Cardiac muscle cell (in vitro differentiated cells and primary cell): ENCODE measurements at regions not wholly inside any gene's neighbourhood (a gene's known extent, or its start where the extent isn't known, plus 50 kb on each side); places are given as distances from the start of the nearest gene placed in this dataset.
A peak's percentile ranks its signal among the peaks of the same experiment; 100 is the strongest.

Source experiments
- DNase-seq, 2 donors: peaks; one replicate each; pipeline versions ENCODE4 v3.0.0 to v3.0.0-alpha.2; 2010 to 2017; ENCODE audit warnings: low read depth in 1 of 2, low spot score in 1 of 2
- H3K27ac ChIP-seq: fragments of 200-600 bp; sonication (generic); 2 replicates; pipeline ENCODE4 v1.5.1; 2016
- H3K27me3 ChIP-seq: fragments of 200-600 bp; sonication (generic); 2 replicates; pipeline ENCODE4 v1.6.0; 2016; ENCODE audit warnings: control low read depth
- H3K36me3 ChIP-seq: fragments of 200-600 bp; sonication (generic); 2 replicates; pipeline ENCODE4 v1.5.1; 2016; ENCODE audit warnings: control low read depth
- H3K4me1 ChIP-seq: fragments of 200-600 bp; sonication (generic); 2 replicates; pipeline ENCODE4 v1.8.1; 2017; ENCODE audit warnings: low read depth, mild to moderate bottlenecking, mixed run types
- H3K4me3 ChIP-seq: fragments of 200-600 bp; sonication (generic); 2 replicates; pipeline ENCODE4 v1.5.1; 2016; ENCODE audit warnings: mild to moderate bottlenecking
- H3K9me3 ChIP-seq: fragments of 200-600 bp; sonication (generic); 2 replicates; pipeline ENCODE4 v1.5.1; 2017; ENCODE audit warnings: low read depth, mild to moderate bottlenecking, control low read depth
- TF ChIP-seq, protein P1 (sequence below): IDR thresholded peaks from 2 replicates; pipeline ENCODE4 v1.5.1; 2012; ENCODE audit warnings: low read depth, mild to moderate bottlenecking, low read length

- H3K9me3 ChIP-seq = no peaks in the 10 kb centered on the region
- H3K4me1 ChIP-seq = no peaks in the 10 kb centered on the region
- H3K36me3 ChIP-seq = no peaks in the 10 kb centered on the region
- TF ChIP-seq, protein P1, sequence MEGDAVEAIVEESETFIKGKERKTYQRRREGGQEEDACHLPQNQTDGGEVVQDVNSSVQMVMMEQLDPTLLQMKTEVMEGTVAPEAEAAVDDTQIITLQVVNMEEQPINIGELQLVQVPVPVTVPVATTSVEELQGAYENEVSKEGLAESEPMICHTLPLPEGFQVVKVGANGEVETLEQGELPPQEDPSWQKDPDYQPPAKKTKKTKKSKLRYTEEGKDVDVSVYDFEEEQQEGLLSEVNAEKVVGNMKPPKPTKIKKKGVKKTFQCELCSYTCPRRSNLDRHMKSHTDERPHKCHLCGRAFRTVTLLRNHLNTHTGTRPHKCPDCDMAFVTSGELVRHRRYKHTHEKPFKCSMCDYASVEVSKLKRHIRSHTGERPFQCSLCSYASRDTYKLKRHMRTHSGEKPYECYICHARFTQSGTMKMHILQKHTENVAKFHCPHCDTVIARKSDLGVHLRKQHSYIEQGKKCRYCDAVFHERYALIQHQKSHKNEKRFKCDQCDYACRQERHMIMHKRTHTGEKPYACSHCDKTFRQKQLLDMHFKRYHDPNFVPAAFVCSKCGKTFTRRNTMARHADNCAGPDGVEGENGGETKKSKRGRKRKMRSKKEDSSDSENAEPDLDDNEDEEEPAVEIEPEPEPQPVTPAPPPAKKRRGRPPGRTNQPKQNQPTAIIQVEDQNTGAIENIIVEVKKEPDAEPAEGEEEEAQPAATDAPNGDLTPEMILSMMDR = no peak
- DNase-seq = no peak
- H3K4me3 ChIP-seq = no peak overlapping the region
- no peaks in the 10 kb centered on the region for H3K27me3 ChIP-seq
- no peak overlapping the region for H3K27ac ChIP-seq
Measured at GRCh38 chr6:168903613-168904345, 349.9 kb downstream of the THBS2 start.

DNA sequence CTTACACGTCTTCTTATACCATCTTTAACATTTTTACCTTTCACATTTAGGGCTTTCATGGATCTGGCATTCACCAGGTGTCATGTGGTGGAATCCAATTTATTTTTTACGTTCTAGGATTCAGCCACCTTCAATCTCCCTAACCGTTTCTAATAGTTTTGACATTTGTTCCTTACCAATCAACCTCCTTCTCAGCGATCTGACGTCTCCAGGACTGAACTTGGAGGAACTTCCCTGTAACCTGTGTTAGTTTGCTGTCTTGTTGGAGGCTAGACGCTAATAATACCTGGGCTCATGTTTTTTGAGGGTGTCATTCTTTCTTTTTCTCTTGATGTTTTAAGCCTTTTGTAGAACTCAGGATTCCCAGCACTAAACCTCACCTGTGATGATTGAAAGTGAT lies 351.6 kb downstream of the THBS2 start:
- TF ChIP-seq, protein P1 = no peak
- H3K4me3 ChIP-seq = no peak overlapping the region
- H3K27me3 ChIP-seq = no peaks in the 10 kb centered on the region
- no peaks in the 10 kb centered on the region for H3K9me3 ChIP-seq
- no peak overlapping the region for H3K27ac ChIP-seq
- DNase-seq = no peak
- no peaks in the 10 kb centered on the region for H3K4me1 ChIP-seq
- no peaks in the 10 kb centered on the region for H3K36me3 ChIP-seq

DNA sequence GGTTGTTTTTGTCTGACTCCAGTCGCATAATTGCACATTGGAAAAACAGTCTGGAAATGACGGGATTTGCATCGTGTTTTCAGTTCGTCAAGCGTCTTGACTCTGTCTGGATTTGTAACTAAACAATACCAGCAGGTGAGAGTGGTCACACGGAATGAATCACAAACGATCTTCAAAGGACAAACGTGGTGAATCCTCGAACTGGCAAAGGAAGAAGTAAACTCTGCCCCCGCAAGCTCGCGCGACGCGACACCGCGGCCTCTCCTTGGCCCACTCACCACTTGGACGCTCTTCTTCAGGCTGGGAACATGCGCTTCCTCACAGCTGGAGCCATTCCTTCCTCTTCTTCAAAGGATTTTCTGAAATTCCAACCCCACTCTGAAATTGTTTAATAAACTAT lies 352.6 kb downstream of the THBS2 start:
- Histone ChIP-seq H3K27ac (no peak overlapping the region), H3K4me3 (no peak overlapping the region), H3K27me3 (no peaks in the 10 kb centered on the region), H3K36me3 (no peaks in the 10 kb centered on the region), H3K9me3 (no peaks in the 10 kb centered on the region), H3K4me1 (no peaks in the 10 kb centered on the region)
- TF ChIP-seq, protein P1 = no peak
- DNase-seq = no peak

DNA sequence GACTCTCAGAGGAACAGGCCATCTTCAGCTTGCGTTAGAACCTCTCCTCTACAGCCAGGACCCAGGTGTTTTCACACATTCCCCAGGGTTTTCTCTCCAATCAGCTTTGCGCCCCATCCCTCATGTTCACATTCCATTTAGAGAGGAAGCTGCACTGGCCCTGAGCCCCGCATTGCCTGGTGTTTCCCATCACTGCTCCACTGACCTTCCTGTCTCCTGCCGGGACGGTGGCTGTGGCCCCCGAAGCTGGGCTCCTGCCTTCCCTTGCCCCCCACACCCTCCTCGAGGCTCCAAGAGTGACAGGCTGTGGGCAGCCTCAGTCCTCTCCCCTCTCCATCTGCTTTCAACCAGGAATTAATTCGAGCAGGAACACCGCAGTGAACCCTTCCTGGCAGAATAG lies 357.3 kb downstream of the THBS2 start:
- Histone ChIP-seq H3K9me3 (no peaks in the 10 kb centered on the region), H3K4me1 (no peaks in the 10 kb centered on the region), H3K27ac (no peak overlapping the region), H3K27me3 (no peaks in the 10 kb centered on the region), H3K36me3 (no peaks in the 10 kb centered on the region), H3K4me3 (no peak overlapping the region)
- no peak for DNase-seq
- TF ChIP-seq, protein P1 = no peak

- peak; percentile 80 to 84 for DNase-seq
- Histone ChIP-seq H3K4me3 (no peak overlapping the region), H3K36me3 (no peaks in the 10 kb centered on the region), H3K4me1 (no peaks in the 10 kb centered on the region), H3K27ac (no peak overlapping the region), H3K27me3 (no peaks in the 10 kb centered on the region), H3K9me3 (no peaks in the 10 kb centered on the region)
- TF ChIP-seq, protein P1 = peak; percentile 96
Measured at GRCh38 chr6:168895102-168895812, 358.4 kb downstream of the THBS2 start.
